ENCODE measurements at regions not wholly inside any gene's neighbourhood (a gene's known extent, or its start where the extent isn't known, plus 50 kb on each side); places are given as distances from the start of the nearest gene placed in this dataset.

DNA sequence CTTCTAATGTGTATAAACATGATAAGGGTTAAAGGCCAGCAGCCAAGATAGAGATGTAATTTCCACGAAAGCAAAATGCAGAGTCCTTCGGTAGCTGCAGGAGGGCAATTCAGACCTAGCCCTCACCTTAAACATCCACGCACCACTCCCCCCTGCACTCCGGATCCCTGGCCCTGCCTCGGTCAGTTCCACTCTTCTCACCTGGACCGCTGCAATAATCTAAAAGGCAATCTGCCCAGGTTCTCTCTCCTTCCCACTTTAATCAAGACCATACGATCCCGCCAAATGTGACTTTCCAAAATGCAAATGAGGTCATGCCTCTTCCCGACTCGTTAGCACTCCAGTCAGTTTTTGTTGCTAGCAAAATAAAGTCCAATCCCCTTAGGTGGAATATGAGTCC, 485.2 kb downstream of the EIPR1 start:
- Mint-ChIP-seq H3K36me3 (ENCODE audit: low read depth) (no peaks in the 10 kb centered on the region), H3K27me3 (ENCODE audit: low read depth) (no peaks in the 10 kb centered on the region), H3K4me3 (no peak overlapping the region), H3K9me3 (no peaks in the 10 kb centered on the region), H3K27ac (no peak overlapping the region), H3K4me1 (ENCODE audit: low read depth) (no peaks in the 10 kb centered on the region)
- CTCF ChIA-PET, result no interaction called here
- intact Hi-C loops (cut with micrococcal nuclease), result no loop called here
- no peak for DNase-seq

DNA sequence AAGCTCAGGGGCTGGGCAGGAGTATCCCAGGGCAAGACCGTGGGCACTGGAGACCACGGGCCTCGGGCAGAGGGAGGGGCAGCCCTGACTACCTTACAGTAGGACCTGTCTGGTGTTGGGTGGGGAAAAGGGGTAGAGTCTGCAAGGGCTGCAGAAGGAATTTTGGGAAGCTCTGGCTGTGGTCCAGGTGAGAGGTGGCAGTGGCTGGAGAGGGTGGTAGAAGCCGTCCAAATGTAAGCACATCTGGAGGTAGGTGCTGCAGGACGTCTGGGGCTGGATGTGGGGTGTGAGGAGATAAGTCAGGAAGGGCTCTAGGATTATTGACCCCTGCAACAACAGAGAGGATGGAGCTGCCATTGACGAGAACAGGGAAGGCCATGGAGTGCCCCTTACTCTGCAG, 486.7 kb downstream of the EIPR1 start:
- Mint-ChIP-seq H3K36me3 (ENCODE audit: low read depth) (no peaks in the 10 kb centered on the region), H3K4me3 (no peak overlapping the region), H3K9me3 (no peaks in the 10 kb centered on the region), H3K4me1 (ENCODE audit: low read depth) (no peaks in the 10 kb centered on the region), H3K27ac (no peak overlapping the region), H3K27me3 (ENCODE audit: low read depth) (peaks cover 5% of the 10 kb centered on the region)
- intact Hi-C loops (cut with micrococcal nuclease), result no loop called here
- CTCF ChIA-PET, result no interaction called here
- DNase-seq, result no peak

DNA sequence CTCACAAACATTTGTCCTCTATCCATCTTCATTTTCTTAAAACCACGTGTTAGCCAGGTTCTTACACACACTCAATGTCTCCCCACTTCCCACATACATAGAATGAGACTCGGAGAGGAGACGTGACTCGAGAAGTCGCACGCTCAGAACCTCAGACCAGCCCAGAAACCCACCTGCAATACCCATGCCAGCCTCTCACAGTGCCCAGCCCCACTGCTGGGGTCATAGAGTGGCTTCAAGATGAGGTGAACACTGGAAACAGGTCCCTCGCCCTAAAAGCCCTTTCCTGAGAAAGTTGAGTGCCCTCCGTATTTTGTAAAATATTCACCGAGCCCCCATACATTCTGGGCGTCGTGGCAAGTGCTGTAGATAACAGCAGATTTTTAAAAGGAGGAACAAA, 487.4 kb downstream of the EIPR1 start:
- no peak for DNase-seq
- Mint-ChIP-seq H3K9me3 (no peaks in the 10 kb centered on the region), H3K4me3 (no peak overlapping the region), H3K4me1 (ENCODE audit: low read depth) (no peaks in the 10 kb centered on the region), H3K36me3 (ENCODE audit: low read depth) (no peaks in the 10 kb centered on the region), H3K27me3 (ENCODE audit: low read depth) (peaks cover 7% of the 10 kb centered on the region), H3K27ac (no peak overlapping the region)
- intact Hi-C loops (cut with micrococcal nuclease), result no loop called here
- CTCF ChIA-PET, result no interaction called here

DNA sequence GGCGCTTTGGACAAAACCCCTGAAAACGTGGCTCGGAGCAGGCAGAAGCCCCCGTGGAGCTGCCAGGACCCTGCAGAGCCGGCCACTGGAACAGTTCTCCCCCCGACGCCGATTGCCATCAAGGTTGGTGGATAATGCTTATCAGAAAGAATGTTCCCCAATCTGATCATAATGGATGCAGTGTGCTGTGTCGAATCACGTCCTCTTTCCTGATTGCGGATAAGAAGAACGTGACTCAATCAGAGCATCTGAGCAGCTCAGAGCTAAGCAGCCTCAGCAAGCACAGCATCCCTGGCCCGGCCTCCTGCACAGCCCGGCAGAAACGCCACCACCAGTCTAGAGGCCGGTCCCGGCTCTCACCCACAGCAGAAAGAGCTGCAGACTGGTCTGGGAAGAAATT, 488.0 kb downstream of the EIPR1 start:
- Mint-ChIP-seq H3K27me3 (ENCODE audit: low read depth) (peaks cover 7% of the 10 kb centered on the region), H3K27ac (no peak overlapping the region), H3K36me3 (ENCODE audit: low read depth) (no peaks in the 10 kb centered on the region), H3K4me3 (no peak overlapping the region), H3K9me3 (no peaks in the 10 kb centered on the region), H3K4me1 (ENCODE audit: low read depth) (no peaks in the 10 kb centered on the region)
- CTCF ChIA-PET, result no interaction called here
- intact Hi-C loops (cut with micrococcal nuclease), result no loop called here
- DNase-seq, result no peak

- H3K4me3 Mint-ChIP-seq, result no peak overlapping the region
- no peaks in the 10 kb centered on the region for H3K36me3 Mint-ChIP-seq (ENCODE audit: low read depth)
- intact Hi-C loops (cut with micrococcal nuclease), result no loop called here
- H3K27me3 Mint-ChIP-seq (ENCODE audit: low read depth), result peaks cover 7% of the 10 kb centered on the region
- H3K9me3 Mint-ChIP-seq, result no peaks in the 10 kb centered on the region
- DNase-seq, result no peak
- no peaks in the 10 kb centered on the region for H3K4me1 Mint-ChIP-seq (ENCODE audit: low read depth)
- no peak overlapping the region for H3K27ac Mint-ChIP-seq
- CTCF ChIA-PET, result no interaction called here
Measured at GRCh38 chr2:2889141-2889540, 488.5 kb downstream of the EIPR1 start.

GRCh38 chr2:2887772-2888387, 489.7 kb downstream of the EIPR1 start:
- H3K9me3 Mint-ChIP-seq, result peaks cover 2% of the 10 kb centered on the region
- no peaks in the 10 kb centered on the region for H3K4me1 Mint-ChIP-seq (ENCODE audit: low read depth)
- CTCF ChIA-PET, result no interaction called here
- peaks cover 7% of the 10 kb centered on the region for H3K27me3 Mint-ChIP-seq (ENCODE audit: low read depth)
- intact Hi-C loops (cut with micrococcal nuclease), result no loop called here
- H3K4me3 Mint-ChIP-seq, result no peak overlapping the region
- H3K27ac Mint-ChIP-seq, result no peak overlapping the region
- no peak for DNase-seq
- H3K36me3 Mint-ChIP-seq (ENCODE audit: low read depth), result no peaks in the 10 kb centered on the region

DNA sequence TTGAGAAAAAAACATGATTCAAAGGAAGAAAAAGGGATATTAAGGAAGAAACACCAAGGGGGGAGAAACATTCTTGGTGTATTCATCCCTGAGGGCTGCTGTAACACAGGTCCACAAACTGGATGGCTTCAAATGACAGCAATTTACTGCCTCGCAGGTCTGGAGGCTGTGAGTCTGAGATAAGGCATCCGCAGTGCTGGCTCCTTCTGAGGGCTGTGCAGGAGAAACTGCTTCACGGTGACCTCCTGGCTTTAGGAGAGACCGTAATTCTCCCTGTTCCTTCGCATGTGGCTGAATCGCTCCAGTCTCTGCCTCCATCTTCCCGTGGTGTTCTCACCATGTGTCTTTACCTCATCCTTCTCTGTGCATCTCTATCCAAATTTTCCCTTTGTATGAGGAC, 490.7 kb downstream of the EIPR1 start:
- no peak overlapping the region for H3K4me3 Mint-ChIP-seq
- no peak overlapping the region for H3K27ac Mint-ChIP-seq
- H3K36me3 Mint-ChIP-seq (ENCODE audit: low read depth), result no peaks in the 10 kb centered on the region
- no peaks in the 10 kb centered on the region for H3K4me1 Mint-ChIP-seq (ENCODE audit: low read depth)
- H3K27me3 Mint-ChIP-seq (ENCODE audit: low read depth), result peaks cover 7% of the 10 kb centered on the region
- no peak for DNase-seq
- intact Hi-C loops (cut with micrococcal nuclease), result no loop called here
- H3K9me3 Mint-ChIP-seq, result peaks cover 4% of the 10 kb centered on the region
- CTCF ChIA-PET, result no interaction called here

DNA sequence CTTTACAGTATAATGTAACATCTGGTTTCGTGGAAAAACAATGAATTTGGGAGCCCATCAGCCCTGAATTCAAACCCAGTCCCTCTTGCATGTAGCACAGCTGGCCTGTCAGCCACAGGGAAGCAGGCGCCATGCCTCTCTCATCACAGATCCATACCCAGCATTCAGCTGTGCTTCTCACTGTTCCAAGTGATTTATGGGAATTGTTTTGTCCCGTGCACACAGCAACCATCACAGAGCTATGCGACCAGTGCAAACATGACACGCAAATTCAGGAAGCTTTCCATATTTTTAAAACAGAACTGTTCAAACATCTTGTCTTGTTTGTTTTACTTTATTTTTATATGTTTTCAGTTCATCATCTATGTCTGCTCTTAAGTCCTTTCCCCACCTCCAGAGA, 496.1 kb downstream of the EIPR1 start:
- DNase-seq, result no peak
- no peak overlapping the region for H3K27ac Mint-ChIP-seq
- no peaks in the 10 kb centered on the region for H3K4me1 Mint-ChIP-seq (ENCODE audit: low read depth)
- H3K4me3 Mint-ChIP-seq, result no peak overlapping the region
- CTCF ChIA-PET, result no interaction called here
- no peaks in the 10 kb centered on the region for H3K36me3 Mint-ChIP-seq (ENCODE audit: low read depth)
- intact Hi-C loops (cut with micrococcal nuclease), result no loop called here
- H3K9me3 Mint-ChIP-seq, result peaks cover 4% of the 10 kb centered on the region
- peaks cover 4% of the 10 kb centered on the region for H3K27me3 Mint-ChIP-seq (ENCODE audit: low read depth)

GRCh38 chr2:2880938-2881337, 496.7 kb downstream of the EIPR1 start:
- Mint-ChIP-seq H3K27me3 (ENCODE audit: low read depth) (peaks cover 2% of the 10 kb centered on the region), H3K9me3 (peaks cover 4% of the 10 kb centered on the region), H3K36me3 (ENCODE audit: low read depth) (no peaks in the 10 kb centered on the region), H3K4me3 (no peak overlapping the region), H3K27ac (no peak overlapping the region), H3K4me1 (ENCODE audit: low read depth) (no peaks in the 10 kb centered on the region)
- CTCF ChIA-PET, result no interaction called here
- DNase-seq, result no peak
- intact Hi-C loops (cut with micrococcal nuclease), result no loop called here

GRCh38 chr2:2879781-2880180, 497.8 kb downstream of the EIPR1 start:
- Mint-ChIP-seq H3K27me3 (ENCODE audit: low read depth) (no peaks in the 10 kb centered on the region), H3K36me3 (ENCODE audit: low read depth) (no peaks in the 10 kb centered on the region), H3K4me3 (no peak overlapping the region), H3K9me3 (peaks cover 4% of the 10 kb centered on the region), H3K4me1 (ENCODE audit: low read depth) (no peaks in the 10 kb centered on the region), H3K27ac (no peak overlapping the region)
- no peak for DNase-seq
- intact Hi-C loops (cut with micrococcal nuclease), result no loop called here
- CTCF ChIA-PET, result no interaction called here

DNA sequence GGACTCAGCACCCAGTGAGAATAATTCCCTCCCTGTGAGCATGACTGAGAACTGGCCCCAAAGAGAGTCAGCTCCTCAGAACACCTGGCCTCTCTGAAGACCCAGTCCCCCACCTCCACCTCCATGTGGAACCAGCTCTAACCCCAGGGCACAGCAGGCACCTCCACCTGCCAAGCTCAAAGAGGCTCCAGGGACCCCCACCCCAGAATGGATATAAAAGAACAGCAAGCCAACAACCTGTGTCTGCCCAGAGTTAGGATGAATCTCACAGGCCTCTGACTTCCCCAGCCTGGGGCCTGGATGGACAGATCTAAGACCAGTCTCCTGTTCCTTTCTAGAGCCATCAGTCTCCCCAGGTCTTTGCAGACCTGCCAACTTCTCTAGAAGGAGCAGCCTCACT, 498.5 kb downstream of the EIPR1 start:
- no peak for DNase-seq
- H3K9me3 Mint-ChIP-seq, result peaks cover 4% of the 10 kb centered on the region
- intact Hi-C loops (cut with micrococcal nuclease), result no loop called here
- H3K36me3 Mint-ChIP-seq (ENCODE audit: low read depth), result no peaks in the 10 kb centered on the region
- H3K4me3 Mint-ChIP-seq, result no peak overlapping the region
- CTCF ChIA-PET, result no interaction called here
- no peaks in the 10 kb centered on the region for H3K4me1 Mint-ChIP-seq (ENCODE audit: low read depth)
- no peaks in the 10 kb centered on the region for H3K27me3 Mint-ChIP-seq (ENCODE audit: low read depth)
- no peak overlapping the region for H3K27ac Mint-ChIP-seq

- CTCF ChIA-PET, result interaction anchor here (0.6 kb wide), 1 partner anchor 173 kb away, joined by 3 read pairs; no protein-coding TSS in a partner anchor
Measured at GRCh38 chr2:2877427-2877826, 500.2 kb downstream of the EIPR1 start.

DNA sequence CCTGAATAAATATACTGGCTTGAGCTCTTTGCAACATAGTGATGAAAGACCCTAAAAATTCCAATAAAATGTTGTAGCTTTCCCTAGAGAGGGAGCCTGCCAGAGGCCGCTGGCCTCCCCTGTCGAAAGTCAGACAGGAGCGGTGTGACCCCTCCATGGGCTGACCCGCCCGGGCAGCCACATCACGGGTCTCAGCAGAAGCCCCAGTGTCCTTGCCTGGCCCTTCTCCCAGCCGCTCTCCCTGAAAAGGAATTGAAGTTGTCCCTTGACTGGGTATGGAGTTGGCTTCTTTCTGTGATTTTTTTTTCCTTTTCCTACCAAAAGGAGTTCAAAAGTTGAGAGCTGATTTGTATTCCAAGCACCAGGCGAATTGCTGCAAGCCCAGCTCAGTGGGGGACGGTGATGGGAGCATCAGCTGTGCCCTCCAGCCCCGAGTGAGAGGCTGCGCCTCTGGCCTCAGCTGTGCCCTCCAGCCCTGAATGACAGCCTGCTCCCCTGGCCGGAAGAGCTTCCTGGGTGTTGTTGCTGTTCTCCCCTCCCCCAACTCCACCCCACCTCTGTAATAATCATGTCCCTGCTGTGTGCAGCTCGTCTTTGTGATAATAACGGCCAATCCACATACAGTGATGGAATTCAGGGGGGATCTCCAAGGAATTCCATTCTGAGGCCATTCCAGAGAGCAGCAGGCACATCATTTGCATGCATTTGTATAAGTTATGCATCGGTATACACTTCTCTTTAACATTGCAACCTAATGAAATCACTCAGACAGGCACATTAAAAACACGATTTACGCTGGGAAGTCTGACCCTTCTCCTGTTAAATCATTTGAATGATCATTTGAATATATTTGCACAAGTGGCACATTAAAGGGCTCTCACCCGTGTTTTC, 501.0 kb downstream of the EIPR1 start:
- intact Hi-C loops (cut with micrococcal nuclease), result no loop called here
- no peaks in the 10 kb centered on the region for H3K36me3 Mint-ChIP-seq (ENCODE audit: low read depth)

More at GRCh38 chr2:2877427-2877826, 500.2 kb downstream of the EIPR1 start:
- Mint-ChIP-seq H3K4me1 (ENCODE audit: low read depth) (no peaks in the 10 kb centered on the region), H3K27me3 (ENCODE audit: low read depth) (no peaks in the 10 kb centered on the region), H3K9me3 (no peaks in the 10 kb centered on the region), H3K36me3 (ENCODE audit: low read depth) (no peaks in the 10 kb centered on the region), H3K4me3 (no peak overlapping the region), H3K27ac (no peak overlapping the region)
- intact Hi-C loops (cut with micrococcal nuclease), result no loop called here
- no peak for DNase-seq

More for the DNA sequence above, 501.0 kb downstream of the EIPR1 start:
- Mint-ChIP-seq H3K9me3 (no peaks in the 10 kb centered on the region), H3K4me3 (no peak overlapping the region), H3K27ac (no peak overlapping the region), H3K27me3 (ENCODE audit: low read depth) (no peaks in the 10 kb centered on the region), H3K4me1 (ENCODE audit: low read depth) (no peaks in the 10 kb centered on the region)
- CTCF ChIA-PET, result no interaction called here
- no peak for DNase-seq

Measured in activated naive CD4-positive, alpha-beta T cell treated with anti-CD3 and anti-CD28 coated beads for 36 hours (primary cell).